HCT116 (cell line): ENCODE measurements at regions not wholly inside any gene's neighbourhood (a gene's known extent, or its start where the extent isn't known, plus 50 kb on each side); places are given as distances from the start of the nearest gene placed in this dataset.

Source experiments
- ATAC-seq: fragments of 200-7000 bp; cut with Tn5 transposase; 2 replicates; pipeline ENCODE4 v1.9.1; 2020; ENCODE audit warnings: mild to moderate bottlenecking, moderate library complexity
- BruUV-seq: library from RNA; stranded (reverse); fragments of 400-500 nt; replicated peaks from 2 replicates; lab custom pipeline; 2021; lab: Mats Ljungman, UMichigan
- CTCF ChIA-PET: fragments of 300-600 bp; sonication (Branson Sonifier 250); formaldehyde crosslinking; loops from one replicate; lab custom pipeline; 2021; ENCODE audit warnings: antibody characterized with exemption; lab: Charles Lee
- POLR2A ChIA-PET: fragments of 300-600, 350-600 bp; sonication (Branson Sonifier 250); formaldehyde crosslinking; loops from one replicate; lab custom pipeline; 2021; ENCODE audit warnings: antibody characterized with exemption; lab: Charles Lee
- RAD21 ChIA-PET, 2 experiments: fragments of 300-600 bp; sonication (Branson Sonifier 250); formaldehyde crosslinking; loops; one replicate each; lab custom pipeline; 2023; ENCODE audit warnings: low total read pairs in 2 of 2; ENCODE audit not compliant: uncharacterized antibody in 2 of 2, unreplicated experiment in 2 of 2, low non-redundant PET in 1 of 2; lab: Charles Lee
- DNase-seq: peaks from one replicate; pipeline ENCODE4 v3.0.0-alpha.2; 2010; ENCODE audit warnings: low read depth, low spot score
- H2AFZ ChIP-seq: fragments of 200-600 bp; shearing (Covaris generic), sonication (generic); 2 replicates; pipeline ENCODE4 v1.6.1; 2017; ENCODE audit warnings: low read depth, mixed run types, mixed read lengths, antibody characterized with exemption, low read length; ENCODE audit not compliant: poor library complexity, severe bottlenecking
- H3K27ac ChIP-seq: 2 replicates; pipeline ENCODE4 v1.5.1; 2012; ENCODE audit warnings: low read depth, low read length
- H3K27me3 ChIP-seq: fragments of 200-600 bp; sonication (generic); 2 replicates; pipeline ENCODE4 v1.6.1; 2016; ENCODE audit warnings: mixed run types, low read length, mixed read lengths; ENCODE audit not compliant: insufficient read depth
- H3K36me3 ChIP-seq, 2 experiments: fragments of 200-500 bp in 1 of 2; fragments of 200-600 bp in 1 of 2; sonication (Bioruptor generic) in 1 of 2; sonication (generic) in 1 of 2; 2 replicates each; pipeline versions ENCODE4 v1.5.1 to v1.6.1; 2014 to 2016; ENCODE audit warnings: low read length in 2 of 2, inconsistent platforms in 1 of 2, mixed read lengths in 1 of 2, mixed run types in 1 of 2; ENCODE audit not compliant: insufficient read depth in 2 of 2, control insufficient read depth in 1 of 2
- H3K4me1 ChIP-seq, 2 experiments: fragments of 200-600 bp in 1 of 2; sonication (generic) in 1 of 2; 2 replicates each; pipeline versions ENCODE4 v1.5.1 to v1.6.1; 2012 to 2017; ENCODE audit warnings: low read length in 2 of 2, inconsistent platforms in 1 of 2, mild to moderate bottlenecking in 1 of 2, mixed read lengths in 1 of 2, mixed run types in 1 of 2, moderate library complexity in 1 of 2; ENCODE audit not compliant: insufficient read depth in 2 of 2, control insufficient read depth in 1 of 2
- H3K4me2 ChIP-seq: fragments of 200-600 bp; sonication (generic); 2 replicates; pipeline ENCODE4 v1.6.1; 2017; ENCODE audit warnings: mixed run types, low read length, mixed read lengths
- H3K4me3 ChIP-seq, 2 experiments: fragments of 200-600 bp in 1 of 2; sonication (generic) in 1 of 2; replicated peaks in 1 of 2; 2 replicates each; pipeline ENCODE4 v1.5.1; 2011 to 2016; ENCODE audit warnings: low read length in 2 of 2, control low read depth in 1 of 2, low read depth in 1 of 2, mild to moderate bottlenecking in 1 of 2, mixed read lengths in 1 of 2, mixed run types in 1 of 2
- H3K79me2 ChIP-seq: fragments of 200-600 bp; sonication (generic); 2 replicates; pipeline ENCODE4 v1.6.1; 2017; ENCODE audit warnings: mild to moderate bottlenecking, mixed run types, low read length, moderate library complexity, mixed read lengths; ENCODE audit not compliant: insufficient read depth
- H3K9ac ChIP-seq: fragments of 200-600 bp; sonication (generic); 2 replicates; pipeline ENCODE4 v1.6.1; 2016; ENCODE audit warnings: low read length, mixed read lengths
- H3K9me2 ChIP-seq: fragments of 200-600 bp; sonication (generic), shearing (Covaris generic); 2 replicates; pipeline ENCODE4 v1.6.1; 2017; ENCODE audit warnings: mixed run types, mild to moderate bottlenecking, moderate library complexity; ENCODE audit not compliant: insufficient read depth
- H3K9me3 ChIP-seq, 2 experiments: fragments of 200-500 bp in 1 of 2; fragments of 200-600 bp in 1 of 2; sonication (Bioruptor generic) in 1 of 2; sonication (generic) in 1 of 2; 2 replicates each; pipeline ENCODE4 v1.6.1; 2014 to 2017; ENCODE audit warnings: low read length in 2 of 2, mixed read lengths in 2 of 2, inconsistent platforms in 1 of 2, low read depth in 1 of 2, mild to moderate bottlenecking in 1 of 2, mixed run types in 1 of 2, moderate library complexity in 1 of 2; ENCODE audit not compliant: control insufficient read depth in 1 of 2, insufficient read depth in 1 of 2
- H4K20me1 ChIP-seq: fragments of 200-600 bp; sonication (generic), shearing (Covaris generic); 2 replicates; pipeline ENCODE4 v1.6.1; 2017; ENCODE audit warnings: mixed run types, mild to moderate bottlenecking, moderate library complexity; ENCODE audit not compliant: insufficient read depth
- CBX3 ChIP-seq: IDR thresholded peaks from 2 replicates; pipeline ENCODE4 v1.6.1; 2012; ENCODE audit warnings: low read depth
- CEBPB ChIP-seq: IDR thresholded peaks from 2 replicates; pipeline ENCODE4 v1.6.1; 2012; ENCODE audit warnings: low read depth
- CTCF ChIP-seq, 3 experiments: fragments of 200-600 bp in 1 of 3; sonication (generic) in 1 of 3; IDR thresholded peaks in 2 of 3; conservative IDR thresholded peaks in 1 of 3; 2 replicates each; pipeline ENCODE4 v1.5.1; 2012 to 2017; ENCODE audit warnings: low read depth in 2 of 3, low read length in 2 of 3, antibody characterized with exemption in 1 of 3, borderline replicate concordance in 1 of 3, control low read depth in 1 of 3, mild to moderate bottlenecking in 1 of 3, mixed read lengths in 1 of 3, mixed run types in 1 of 3, moderate library complexity in 1 of 3; ENCODE audit not compliant: insufficient read depth in 1 of 3
- EGR1 ChIP-seq: IDR thresholded peaks from 2 replicates; pipeline ENCODE4 v1.6.1; 2012; ENCODE audit warnings: low read depth
- ELF1 ChIP-seq: IDR thresholded peaks from 2 replicates; pipeline ENCODE4 v1.6.1; 2012; ENCODE audit warnings: low read depth, borderline replicate concordance
- EZH2 ChIP-seq: fragments of 200-600 bp; sonication (generic); IDR thresholded peaks from 2 replicates; pipeline ENCODE4 v1.6.1; 2017; ENCODE audit warnings: antibody characterized with exemption, mixed run types
- EZH2phosphoT487 ChIP-seq: fragments of 200-600 bp; IDR thresholded peaks from 2 replicates; pipeline ENCODE4 v1.6.1; 2018; ENCODE audit warnings: antibody characterized with exemption, borderline replicate concordance
- MAX ChIP-seq: IDR thresholded peaks from 2 replicates; pipeline ENCODE4 v1.6.1; 2012
- POLR2A ChIP-seq: IDR thresholded peaks from 2 replicates; pipeline ENCODE4 v1.7.0; 2011; ENCODE audit warnings: borderline replicate concordance; ENCODE audit not compliant: insufficient read depth, insufficient read length; ENCODE audit errors: extremely low read depth
- POLR2AphosphoS5 ChIP-seq: IDR thresholded peaks from 2 replicates; pipeline ENCODE4 v1.6.1; 2011; ENCODE audit warnings: mild to moderate bottlenecking, low read depth, low read length, moderate library complexity
- RAD21 ChIP-seq: IDR thresholded peaks from 2 replicates; pipeline ENCODE4 v1.6.1; 2012; ENCODE audit warnings: low read depth, mild to moderate bottlenecking
- REST ChIP-seq: IDR thresholded peaks from 2 replicates; pipeline ENCODE4 v1.6.1; 2012; ENCODE audit warnings: low read depth
- SP1 ChIP-seq: IDR thresholded peaks from 2 replicates; pipeline ENCODE4 v1.6.1; 2012; ENCODE audit warnings: low read depth
- SRF ChIP-seq: IDR thresholded peaks from 2 replicates; pipeline ENCODE4 v1.6.1; 2012; ENCODE audit warnings: low read depth
- ZBTB33 ChIP-seq: IDR thresholded peaks from 2 replicates; pipeline ENCODE4 v1.6.1; 2011; ENCODE audit warnings: mild to moderate bottlenecking, low read length, moderate library complexity; ENCODE audit not compliant: insufficient replicate concordance; ENCODE audit errors: extremely low read depth
- intact Hi-C: fragments of 100-400 bp; cut with micrococcal nuclease; formaldehyde crosslinking; loops from 2 replicates; pipeline ENCODE4 v1.10.0; 2022

GRCh38 chr9:71627537-71627936 lies 140.8 kb downstream of the CEMIP2 start (continued):
- TF ChIP-seq REST (no peak), POLR2AphosphoS5 (no peak), CTCF (IDR thresholded peaks at IDR 0.05 in 2 of 3, conservative IDR thresholded peaks at IDR 0.05 in 1 of 3; ENCODE audit: borderline replicate concordance in 1 of 3, insufficient read depth in 1 of 3, low read depth in 2 of 3, low read length in 2 of 3) (no peak), EZH2 (no peak), POLR2A (no peak)

- Histone ChIP-seq H3K4me2 (no peak overlapping the region), H3K36me3 (no peaks in the 10 kb centered on the region), H2AFZ (no peak overlapping the region), H3K27me3 (no peaks in the 10 kb centered on the region), H3K9ac (no peak overlapping the region), H3K27ac (no peak overlapping the region), H3K9me3 (no peaks in the 10 kb centered on the region), H3K9me2 (no peaks in the 10 kb centered on the region), H4K20me1 (no peaks in the 10 kb centered on the region), H3K4me1 (no peaks in the 10 kb centered on the region), H3K79me2 (no peaks in the 10 kb centered on the region), H3K4me3 (no peak overlapping the region)
- no TSS peak for BruUV-seq
- intact Hi-C loops, result loop anchor here (10.0 kb wide), 1 partner anchor 88 kb away; no protein-coding TSS in a partner anchor
- CTCF ChIA-PET, result interaction anchor here (1.3 kb wide), 1 partner anchor 43 kb away, joined by 3 read pairs; no protein-coding TSS in a partner anchor
- DNase-seq (no peak), ATAC-seq (no peak)
- RAD21 ChIA-PET, result no interaction called here
- POLR2A ChIA-PET, result no interaction called here
- TF ChIP-seq ZBTB33 (no peak), SRF (no peak), MAX (no peak), RAD21 (no peak), CBX3 (no peak), EGR1 (no peak), ELF1 (no peak), SP1 (no peak), CTCF (IDR thresholded peaks at IDR 0.05 in 2 of 3, conservative IDR thresholded peaks at IDR 0.05 in 1 of 3; ENCODE audit: borderline replicate concordance in 1 of 3, insufficient read depth in 1 of 3, low read depth in 2 of 3, low read length in 2 of 3) (no peak), EZH2phosphoT487 (no peak), CEBPB (no peak), POLR2AphosphoS5 (no peak)
These were observed 141.9 kb downstream of the CEMIP2 start for GRCh38 chr9:71626395-71626794.
